GM19240 (cell line): ENCODE measurements at regions not wholly inside any gene's neighbourhood (a gene's known extent, or its start where the extent isn't known, plus 50 kb on each side); places are given as distances from the start of the nearest gene placed in this dataset.

Experiments used
- DNase-seq: peaks from one replicate; pipeline ENCODE4 v3.0.0; 2011; ENCODE audit warnings: low spot score; ENCODE audit not compliant: insufficient read length

DNA sequence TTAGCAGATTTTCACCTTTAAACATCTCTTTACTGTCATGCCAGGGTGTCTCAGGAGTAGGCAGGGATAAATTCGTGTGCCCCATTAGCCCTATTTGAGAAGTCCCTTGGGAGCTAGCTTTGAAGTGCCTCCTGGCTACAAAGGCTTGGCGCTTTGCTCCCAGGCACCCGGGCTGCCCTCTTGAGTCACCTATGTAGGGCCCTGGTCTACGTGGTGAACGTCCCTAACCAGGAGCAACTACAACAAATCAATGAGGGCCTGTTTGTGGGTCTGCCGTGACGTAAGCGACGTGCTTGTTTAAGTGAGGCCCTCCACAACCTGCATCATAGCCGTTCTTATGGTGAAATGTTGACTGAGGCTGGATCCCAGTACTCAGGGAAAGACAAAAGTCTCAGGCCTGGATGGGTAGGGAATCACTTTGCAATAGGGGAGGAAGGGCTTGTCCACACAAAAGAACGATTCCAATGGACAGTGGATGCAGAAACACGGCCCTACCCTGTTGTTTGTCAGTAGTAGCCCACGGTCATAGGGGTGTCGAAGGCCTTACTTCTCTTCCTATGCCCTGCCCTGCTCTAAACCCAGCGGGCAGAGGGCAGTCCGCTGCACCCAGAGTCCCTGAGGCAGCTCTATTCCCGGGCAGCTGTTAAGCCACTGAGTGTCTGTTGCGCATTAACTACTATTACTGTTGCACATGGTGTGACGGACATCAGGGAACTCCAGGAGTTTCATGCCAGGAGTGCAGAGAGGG lies 93.9 kb downstream of the INHBB start:
- no peak for DNase-seq

DNA sequence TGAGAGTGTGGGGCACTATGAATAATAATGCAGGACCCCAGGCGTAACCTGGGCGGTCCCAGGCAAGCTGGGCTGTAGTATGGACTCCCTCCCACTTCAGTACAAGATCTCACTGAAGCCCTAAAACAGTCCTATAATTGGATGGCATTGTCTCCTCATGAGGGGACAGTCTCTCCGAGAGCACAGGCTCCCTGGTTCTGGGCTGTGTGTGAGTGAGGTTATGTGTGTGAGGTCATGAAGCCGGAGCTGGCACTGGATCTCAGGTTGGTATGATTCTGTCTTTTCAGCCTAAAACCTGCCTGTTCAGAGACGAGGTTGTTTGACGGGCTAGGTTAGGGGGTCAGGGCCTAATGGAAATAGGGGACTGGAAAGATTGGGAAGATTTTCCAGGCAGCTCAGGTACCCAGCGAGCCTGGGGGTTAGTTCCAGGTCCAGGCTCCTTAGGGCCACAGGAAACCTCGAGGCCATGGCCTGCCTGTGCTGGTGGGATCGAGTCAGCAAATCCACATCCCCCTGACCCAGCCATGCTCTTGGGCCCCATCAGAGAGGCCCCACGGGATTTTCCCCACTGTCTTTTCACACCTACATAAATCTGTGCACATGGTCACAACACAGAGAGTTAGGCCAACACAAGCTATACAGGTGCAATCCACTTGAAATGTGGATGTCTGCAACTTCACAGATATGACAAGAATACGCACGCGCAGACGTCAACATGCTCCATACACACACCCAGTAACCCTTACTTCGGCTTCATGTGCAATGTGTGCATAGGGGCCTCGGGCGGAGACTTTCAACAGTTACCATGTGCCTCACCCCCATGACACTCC lies 94.8 kb downstream of the INHBB start:
- DNase-seq = no peak

DNA sequence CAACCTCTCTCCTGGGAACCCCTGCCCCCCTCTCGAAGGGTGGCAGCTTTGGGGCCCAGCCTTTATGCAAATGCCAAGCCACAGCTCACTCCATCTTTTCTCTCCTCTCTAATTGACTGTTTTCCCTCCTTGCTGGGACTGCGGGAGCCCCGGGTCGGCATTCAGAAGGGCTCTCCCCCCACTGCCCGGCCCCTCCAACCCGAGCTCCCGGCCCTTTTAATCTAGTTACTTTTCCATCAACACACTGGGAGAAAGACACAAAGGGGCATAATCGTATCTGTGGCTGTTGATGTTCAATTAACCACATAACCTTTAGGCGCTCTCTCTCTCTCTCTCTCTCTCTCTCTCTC lies 95.4 kb downstream of the INHBB start:
- no peak for DNase-seq

DNA sequence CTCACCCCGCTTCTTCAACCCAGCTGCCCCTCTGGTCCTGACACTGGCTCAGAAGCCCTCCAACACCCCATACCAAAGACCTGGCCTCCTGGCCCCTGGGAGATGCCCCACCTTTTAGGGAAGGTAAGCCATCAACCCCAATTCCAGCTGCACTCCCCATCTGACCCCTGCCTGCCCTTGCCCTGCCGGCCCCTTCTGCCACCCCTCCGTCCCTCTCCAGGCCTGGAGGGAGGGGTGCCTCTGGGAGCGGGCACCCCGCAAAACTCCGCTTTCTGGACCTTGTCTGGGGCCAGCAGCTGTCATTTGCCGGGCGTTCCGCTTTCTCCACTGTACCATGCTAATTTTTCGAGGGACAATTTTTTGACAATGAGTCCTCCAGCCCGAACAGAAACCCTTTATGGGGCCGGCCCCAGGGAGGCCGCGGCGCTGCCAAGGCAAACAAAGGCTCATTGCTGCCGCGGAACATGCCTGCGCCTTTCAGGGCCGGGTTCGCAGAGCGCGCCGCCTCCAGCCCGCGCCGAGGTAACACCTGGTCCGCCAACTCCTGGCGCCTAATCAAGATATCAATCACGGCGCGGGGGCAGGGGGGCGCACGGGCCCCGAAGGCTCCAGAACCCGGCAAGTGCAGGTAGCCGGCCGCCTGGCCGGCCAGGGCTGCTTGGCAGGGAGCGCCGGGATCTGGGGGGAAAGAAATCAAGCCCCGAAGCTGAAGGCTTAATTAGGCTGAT lies 96.0 kb downstream of the INHBB start:
- DNase-seq = no peak

DNA sequence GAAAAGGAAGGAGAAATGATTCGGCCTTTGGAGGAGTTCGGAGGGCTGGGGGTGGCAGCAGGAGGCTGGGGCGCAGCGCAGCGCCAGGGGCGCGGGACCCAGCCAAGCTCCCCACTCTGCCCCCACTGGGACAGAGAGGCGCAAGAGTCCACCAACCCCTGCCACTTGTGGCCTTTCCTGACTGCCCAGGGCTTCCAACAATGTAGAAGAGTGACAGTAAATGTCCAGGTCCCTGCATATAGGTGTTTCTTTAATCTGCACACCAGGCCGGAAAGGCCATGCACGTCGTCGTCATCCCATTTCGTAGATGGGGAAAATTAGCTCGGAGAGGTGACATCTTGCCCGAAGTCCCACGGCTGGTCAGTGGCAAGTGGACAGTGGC lies 96.6 kb downstream of the INHBB start:
- DNase-seq = no peak

DNA sequence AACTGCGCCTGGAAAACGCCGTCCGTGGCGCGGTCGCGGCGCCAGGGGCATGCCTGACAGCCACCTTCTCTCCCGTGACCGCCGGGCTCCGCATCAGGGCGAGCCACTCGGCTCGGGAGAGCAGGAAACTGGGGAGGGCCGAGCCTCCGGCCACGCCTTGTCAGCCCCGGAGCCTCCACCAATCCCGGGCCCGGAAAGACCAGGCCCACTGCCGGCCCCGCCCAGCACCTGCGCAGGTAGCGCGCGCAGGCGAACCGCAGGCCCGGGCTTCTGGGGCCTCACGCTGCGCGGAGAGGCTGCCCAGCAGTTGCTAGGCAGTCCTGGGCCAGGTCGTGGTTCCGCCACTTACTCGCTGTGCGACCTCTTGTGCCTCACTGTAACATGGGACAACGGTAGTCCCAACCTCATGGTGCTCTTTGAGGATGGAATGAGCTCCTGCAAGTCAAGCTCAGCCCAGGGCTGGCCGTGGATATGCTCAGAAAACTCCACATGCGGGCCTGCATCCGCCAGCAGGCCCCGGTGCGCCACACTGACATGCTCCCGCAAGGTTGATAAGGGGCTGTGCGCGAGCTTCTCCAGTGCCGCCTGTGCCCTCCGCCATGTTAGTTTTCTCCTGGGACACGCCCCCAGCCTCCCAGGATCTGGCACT lies 97.1 kb downstream of the INHBB start:
- DNase-seq = no peak

DNA sequence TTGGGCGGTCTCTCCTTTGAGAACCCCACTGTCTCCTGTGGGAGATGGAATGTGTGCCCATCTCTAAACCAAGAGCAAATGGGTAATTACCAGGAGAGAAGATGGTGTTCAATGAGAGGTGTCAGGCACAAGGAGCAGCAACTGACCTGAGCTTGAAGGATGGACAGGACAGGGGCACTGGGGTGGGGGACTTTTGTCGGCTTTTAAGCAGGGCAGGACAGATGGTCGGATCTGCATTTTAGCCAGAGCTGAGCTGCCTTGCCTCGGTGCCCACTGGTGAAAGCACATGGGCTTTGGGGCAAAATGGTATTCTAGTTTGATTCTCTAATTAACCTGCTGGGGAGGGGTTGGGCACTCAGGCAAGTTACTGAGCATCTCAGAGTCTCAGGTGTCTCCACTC lies 98.0 kb downstream of the INHBB start:
- DNase-seq = no peak

DNA sequence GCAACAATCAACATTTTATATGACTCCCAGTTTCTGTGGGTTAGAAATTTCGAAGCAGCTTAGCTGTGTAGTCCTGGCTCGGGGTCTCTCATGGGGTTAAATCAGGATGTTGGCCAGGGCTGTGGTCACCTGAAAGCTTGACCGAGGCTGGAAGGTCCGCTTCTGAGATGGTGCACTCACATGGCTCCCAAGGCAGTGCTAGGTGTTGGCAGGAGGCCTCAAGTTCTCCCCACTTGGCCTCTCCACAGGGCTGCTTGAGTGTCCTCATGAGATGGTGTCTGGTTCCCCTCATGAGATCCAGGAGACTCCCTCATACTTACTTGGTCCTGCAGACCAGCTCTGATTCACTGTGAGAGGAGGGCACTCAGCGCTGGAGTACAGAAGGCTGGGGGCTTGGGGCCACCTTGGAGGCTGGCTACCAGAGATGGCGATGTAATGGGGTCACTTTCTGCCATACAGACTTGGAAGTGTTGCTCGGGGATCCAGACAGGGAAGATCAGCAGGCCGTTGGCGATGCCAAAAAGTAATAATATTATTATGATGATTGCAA lies 98.8 kb downstream of the INHBB start:
- no peak for DNase-seq

DNA sequence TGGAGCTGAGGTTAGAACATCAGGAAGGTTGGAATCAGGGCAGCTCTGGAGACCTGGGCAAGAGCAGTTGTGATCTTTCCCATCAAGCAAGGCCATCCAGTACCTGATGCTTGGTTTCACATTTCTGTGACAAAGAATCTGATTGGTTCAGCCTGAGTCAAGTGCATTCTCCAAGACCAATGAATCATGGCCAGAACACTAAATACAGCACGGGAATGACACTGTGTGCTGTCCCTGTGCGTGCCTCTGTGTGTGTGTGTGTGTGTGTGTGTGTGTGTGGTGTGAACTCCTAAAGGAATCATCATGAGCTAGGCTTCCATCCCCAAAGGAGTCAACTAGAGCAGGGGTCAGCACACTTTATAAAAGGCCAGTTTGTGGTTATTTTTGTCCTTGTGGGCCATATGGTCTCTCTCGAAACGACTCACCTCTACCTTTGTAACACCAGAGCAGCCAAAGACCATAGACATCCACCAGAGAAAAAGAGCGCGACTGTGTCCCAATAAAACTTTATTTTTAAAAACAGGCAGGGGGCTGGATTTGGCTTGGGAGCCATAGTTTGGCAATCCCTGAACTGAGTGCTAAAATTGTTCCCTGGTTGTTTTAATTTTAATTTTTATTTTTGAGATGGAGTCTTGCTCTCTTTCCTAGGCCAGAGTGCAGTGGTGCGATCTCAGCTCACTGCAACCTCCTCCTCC lies 99.7 kb downstream of the INHBB start:
- no peak for DNase-seq

DNA sequence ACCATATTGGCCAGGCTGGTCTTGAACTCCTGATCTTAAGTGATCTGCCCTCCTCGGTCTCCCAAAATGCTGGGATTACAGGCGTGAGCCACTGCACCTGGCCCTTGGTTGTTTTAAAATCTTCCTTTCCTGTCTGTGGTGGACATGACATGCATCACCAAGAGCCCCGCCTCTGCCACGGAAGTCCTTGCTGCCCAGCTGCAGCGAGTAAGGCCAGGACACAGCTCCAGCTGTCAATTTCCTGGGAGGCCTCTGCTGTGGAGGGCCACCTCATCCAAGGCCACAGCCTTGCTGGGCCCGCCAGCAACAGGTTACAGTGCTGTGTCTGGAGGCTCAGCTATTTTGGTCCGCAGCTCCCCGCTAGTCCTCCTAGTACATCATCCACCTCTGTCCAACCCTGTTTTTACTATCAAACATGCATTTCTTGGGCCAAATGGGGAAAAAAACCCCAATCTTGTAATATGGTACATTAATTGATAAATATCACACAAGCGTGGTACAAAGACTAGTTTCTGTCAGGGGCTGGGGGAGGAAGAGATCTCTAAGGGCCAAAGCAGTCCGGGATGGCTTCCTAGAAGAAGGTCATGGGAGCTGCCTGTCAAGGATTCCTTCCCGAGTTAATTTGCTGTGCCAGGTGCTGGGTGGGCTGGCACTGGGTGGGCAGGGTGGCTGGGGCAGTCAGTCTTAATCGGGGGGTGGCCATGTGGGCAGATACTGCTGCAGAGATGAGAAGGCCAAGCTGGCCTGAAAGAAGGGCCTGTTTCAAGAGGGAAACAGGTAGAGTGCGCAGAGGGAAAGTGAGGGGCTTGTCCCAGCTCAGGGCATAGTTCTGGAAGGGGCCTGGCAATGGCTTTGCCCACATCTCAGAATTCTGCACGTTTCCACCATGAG lies 100.5 kb downstream of the INHBB start:
- no peak for DNase-seq

DNA sequence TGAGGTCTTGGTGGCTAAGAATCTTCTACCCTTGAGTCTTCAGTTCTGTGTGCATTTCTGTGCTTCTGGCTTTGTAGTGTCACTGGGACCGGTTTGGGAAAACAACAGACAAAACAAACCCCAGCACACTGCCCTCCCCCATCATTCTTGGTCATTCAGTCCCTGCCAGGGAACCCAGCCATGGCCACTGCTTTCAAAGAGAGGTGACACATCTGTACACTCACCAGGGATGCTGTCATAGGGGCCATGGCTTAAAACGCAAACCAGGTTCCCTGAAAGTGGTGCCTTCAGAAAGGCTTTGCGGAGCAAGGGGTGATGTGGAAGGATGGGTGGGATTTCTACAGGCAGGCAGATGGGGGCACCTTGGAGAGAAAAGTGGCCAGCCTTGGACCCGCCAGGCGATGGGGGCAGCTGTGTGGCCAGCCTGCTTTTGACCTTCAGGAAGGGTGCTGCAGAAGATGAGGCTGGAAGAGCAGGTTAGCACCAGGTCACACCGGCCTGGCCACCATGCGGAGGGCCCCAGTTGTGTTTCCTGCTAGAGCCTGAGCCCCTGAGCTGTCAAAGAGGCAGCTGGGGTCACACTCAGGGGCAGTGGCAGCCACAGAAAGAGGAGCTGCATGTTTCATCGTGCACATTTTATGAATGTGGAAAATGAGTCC lies 101.3 kb downstream of the INHBB start:
- no peak for DNase-seq

DNA sequence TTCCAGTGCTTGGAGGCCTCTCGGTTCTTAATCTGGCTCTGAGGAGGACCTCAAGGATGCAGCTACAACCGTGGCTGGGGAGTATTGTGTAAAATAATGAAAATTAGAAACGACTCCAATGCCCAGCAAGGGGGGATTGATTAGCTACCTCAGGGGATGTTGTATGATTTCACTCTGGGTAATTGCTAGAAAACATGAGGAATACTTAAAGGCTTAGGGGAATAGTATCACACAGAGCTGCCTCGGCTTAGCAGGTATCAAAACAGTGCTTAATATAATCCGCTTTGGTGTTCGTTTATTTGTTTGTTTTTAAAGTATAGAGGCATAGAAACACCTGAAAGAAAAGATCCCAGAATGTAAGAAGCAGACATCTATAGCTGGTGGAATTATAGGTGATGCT lies 102.5 kb downstream of the INHBB start:
- DNase-seq = no peak

DNA sequence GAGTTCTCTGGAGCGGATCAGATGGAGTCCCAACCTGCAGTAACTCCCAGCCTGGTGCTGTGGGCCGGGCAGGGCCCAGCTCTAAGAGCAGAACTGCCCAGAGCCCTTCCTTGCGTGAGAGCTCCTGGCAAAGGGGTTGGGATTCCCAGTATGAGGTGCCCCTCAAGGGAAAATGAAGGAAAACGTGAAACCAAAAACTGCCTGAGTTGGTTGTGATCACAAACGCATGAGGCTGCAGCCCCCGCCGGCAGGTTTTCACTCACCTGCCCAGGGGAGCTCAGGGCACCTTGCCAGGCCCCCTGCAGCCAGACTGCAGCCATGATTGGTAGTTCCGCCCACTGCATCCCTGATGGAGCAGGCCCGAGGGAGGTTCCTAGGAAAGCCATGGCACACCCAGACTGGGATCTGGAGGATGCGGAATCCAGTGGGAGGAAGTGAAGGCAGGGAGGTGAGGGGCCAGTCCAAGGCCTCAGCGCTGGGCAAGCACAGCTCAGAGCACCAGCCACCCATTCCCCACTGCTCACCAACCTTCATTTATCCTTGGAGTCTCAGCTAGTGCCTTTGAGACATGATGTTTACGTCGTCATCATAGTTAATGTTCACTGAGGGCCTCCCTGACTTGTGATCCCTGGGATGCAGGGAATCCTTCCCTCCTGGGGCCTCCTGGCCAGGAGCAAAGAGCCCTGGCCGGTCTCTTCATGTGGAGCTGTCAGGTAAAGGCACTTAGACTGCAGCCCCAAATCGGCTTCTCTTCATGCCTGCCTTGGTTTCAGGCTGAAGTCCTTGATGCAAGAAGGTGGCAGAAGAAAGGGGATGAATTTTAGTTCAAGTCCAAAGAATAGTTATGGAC lies 103.2 kb downstream of the INHBB start:
- DNase-seq = no peak

DNA sequence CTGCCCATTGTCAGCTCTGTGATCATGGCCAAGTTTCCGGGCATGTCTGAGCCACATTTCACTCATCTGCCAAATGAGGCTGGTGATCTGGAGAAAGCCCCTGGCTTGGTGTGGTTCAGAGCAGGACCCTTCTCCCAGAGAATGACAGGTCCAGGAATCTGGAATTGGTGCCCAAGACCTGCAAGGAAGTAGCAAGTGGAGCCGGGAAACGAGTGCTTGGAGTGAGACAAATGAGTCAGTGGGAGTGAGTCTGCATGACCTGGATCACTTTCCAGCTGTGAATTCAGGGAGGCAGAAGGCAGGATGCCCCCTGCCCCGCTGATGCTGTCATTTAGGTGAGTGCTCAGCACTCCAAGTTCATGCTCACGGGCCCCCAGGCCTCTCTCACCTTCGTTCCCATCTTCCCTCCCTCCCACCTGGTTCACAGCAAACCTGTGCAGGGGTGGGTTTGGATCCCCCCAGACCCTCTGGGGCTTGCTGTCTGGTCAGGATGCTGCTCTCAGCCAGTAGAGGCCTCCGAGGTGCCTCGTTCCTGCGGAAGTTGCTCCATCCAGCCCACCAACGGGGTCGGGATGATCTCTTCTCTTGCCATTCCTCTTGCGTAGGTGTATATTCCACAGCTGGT lies 104.4 kb downstream of the INHBB start:
- DNase-seq = no peak

DNA sequence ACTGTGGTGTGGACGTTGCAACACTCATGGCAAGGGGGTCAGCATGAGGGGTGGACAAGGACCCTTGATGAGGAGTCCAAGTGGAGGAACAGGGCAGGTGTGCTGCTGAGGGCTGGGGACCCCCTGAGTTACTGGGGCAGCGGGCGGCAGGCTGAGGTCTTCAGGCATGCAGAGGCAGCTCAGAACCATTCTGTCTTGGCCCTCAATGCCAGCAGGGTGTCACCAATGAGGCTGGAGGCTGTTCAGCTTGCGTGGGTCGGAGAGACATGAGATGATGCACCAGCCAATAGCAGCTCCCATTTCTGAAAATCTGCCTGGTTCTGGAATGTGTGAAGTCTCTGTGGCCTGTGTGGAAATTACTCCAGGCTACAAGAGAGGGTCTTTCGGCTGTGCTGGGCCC lies 105.4 kb downstream of the INHBB start:
- no peak for DNase-seq

DNA sequence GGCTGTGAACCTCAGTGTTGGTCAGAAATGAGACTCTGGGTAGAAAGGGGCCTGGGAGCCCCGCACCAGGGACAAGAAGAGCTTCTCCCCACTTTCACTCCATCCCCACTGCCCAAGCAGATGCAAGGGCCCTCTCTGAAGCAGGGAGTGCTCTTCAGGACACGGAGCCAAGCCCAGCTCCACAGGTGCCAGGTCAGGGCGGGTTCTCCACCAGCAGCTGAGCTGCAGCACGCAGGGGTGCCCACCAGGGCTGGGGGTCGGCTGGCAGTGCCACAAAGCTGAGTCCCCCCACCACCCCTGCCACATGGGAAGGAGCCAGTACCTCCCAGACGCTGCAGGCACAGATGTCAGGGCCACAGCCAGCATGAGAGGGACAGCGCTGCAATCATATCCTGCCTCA lies 106.2 kb downstream of the INHBB start:
- no peak for DNase-seq

DNA sequence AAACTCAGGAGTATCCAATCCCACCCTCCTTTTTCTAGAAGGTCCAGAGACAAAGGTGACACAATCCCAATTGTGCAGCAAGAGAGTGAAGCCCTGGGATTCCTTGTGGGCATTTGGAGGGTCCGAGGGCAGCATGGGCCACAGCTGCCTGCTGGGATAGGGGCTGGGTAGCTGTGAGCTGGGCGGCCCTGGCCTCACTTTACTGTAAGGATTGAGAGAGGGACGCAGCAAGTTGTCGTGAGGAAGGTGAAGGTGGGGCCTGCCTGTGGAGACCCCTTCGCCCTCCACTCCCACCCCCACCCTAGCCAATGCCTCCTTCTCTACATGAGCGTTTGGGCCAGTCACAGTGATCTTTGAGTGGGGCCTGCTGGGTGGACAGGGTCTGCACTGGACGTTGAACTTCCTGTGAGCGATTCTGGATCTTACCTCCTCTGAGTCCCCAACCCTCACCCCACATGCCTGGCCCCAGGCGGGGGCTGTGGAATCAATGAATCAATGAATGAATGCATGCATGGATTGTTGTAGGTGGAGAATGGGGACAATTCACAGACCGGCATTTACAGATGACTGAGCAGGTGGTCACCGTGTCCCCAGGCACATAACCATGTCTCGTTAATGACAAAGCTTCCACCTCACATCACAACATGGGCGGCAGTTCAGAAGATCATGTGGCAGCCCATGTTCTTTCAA lies 107.2 kb downstream of the INHBB start:
- no peak for DNase-seq

DNA sequence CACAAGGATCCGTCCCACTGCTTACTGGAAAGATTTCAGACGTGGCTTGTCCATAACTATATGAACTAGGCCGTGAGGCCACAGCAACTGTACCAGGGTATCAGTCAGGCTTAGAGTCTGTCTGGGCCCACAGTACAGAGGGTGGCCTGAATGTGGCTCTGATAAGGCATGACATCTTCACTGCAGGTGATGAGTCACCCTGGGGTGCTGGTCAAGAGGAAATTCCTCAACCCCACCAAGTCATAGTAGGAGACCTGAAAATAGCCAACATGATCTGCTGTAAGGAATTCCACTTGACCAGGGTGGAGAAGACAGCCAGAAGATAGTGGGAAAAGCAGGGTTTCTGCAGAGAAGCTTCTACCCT lies 107.7 kb downstream of the INHBB start:
- no peak for DNase-seq
